H1 (cell line): ENCODE measurements at regions not wholly inside any gene's neighbourhood (a gene's known extent, or its start where the extent isn't known, plus 50 kb on each side); places are given as distances from the start of the nearest gene placed in this dataset.

Experiments
- GABPA ChIP-seq: IDR thresholded peaks from 2 replicates; pipeline ENCODE4 v1.6.1; 2011; ENCODE audit warnings: mild to moderate bottlenecking, low read length, moderate library complexity, borderline replicate concordance; ENCODE audit not compliant: insufficient read depth
- GTF2F1 ChIP-seq: IDR thresholded peaks from 2 replicates; pipeline ENCODE4 v1.6.1; 2012; ENCODE audit warnings: low read depth, low read length, improper control_type of control experiment, borderline replicate concordance
- KDM1A ChIP-seq: fragments of 200-600, 300-600 bp; sonication (generic); IDR thresholded peaks from 2 replicates; pipeline ENCODE4 v1.7.1; 2016; ENCODE audit warnings: mild to moderate bottlenecking, low read length, borderline replicate concordance
- TAF1 ChIP-seq: IDR thresholded peaks from 2 replicates; pipeline ENCODE4 v1.6.1; 2011; ENCODE audit warnings: mild to moderate bottlenecking, low read depth, low read length
- TBP ChIP-seq: IDR thresholded peaks from 2 replicates; pipeline ENCODE4 v1.6.1; 2011; ENCODE audit warnings: low read depth, low read length, improper control_type of control experiment
- YY1 ChIP-seq: IDR thresholded peaks from 2 replicates; pipeline ENCODE4 v1.6.1; 2011; ENCODE audit warnings: low read depth, mild to moderate bottlenecking, low read length
- TF ChIP-seq, protein P1 (sequence below), 3 experiments: IDR thresholded peaks; 1 replicate in 2 of 3; 2 replicates in 1 of 3; pipeline versions ENCODE4 v1.5.1 to v1.6.1; 2011; ENCODE audit warnings: low read length in 3 of 3, mild to moderate bottlenecking in 3 of 3, inconsistent platforms in 2 of 3, low read depth in 1 of 3, moderate library complexity in 1 of 3; ENCODE audit not compliant: insufficient read depth in 1 of 3; ENCODE audit errors: control extremely low read depth in 1 of 3

DNA sequence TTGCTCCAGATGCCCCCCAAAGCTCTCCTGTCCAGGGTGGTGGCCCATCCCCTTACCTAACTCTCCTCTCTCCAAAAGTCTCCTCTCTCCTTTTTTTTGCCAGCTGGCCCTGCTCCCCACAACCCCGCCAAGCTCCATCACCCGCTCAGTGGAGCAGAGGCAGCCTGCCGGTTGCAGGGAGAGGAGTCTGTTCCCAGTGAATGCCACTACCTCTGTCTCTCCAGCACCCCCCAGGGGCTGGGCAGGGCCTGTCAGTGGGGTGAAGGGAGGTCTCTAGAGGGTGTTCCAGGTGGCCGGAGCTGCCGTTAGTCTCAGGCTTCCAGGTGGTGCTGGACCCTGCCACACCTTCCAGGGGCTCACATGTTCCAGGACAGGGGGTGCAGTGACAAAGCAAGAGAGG is 387.0 kb downstream of the CTTN start:
- TF ChIP-seq GABPA (no peak), TAF1 (no peak), TBP (no peak), YY1 (no peak), GTF2F1 (no peak), KDM1A (no peak)
- TF ChIP-seq, protein P1, sequence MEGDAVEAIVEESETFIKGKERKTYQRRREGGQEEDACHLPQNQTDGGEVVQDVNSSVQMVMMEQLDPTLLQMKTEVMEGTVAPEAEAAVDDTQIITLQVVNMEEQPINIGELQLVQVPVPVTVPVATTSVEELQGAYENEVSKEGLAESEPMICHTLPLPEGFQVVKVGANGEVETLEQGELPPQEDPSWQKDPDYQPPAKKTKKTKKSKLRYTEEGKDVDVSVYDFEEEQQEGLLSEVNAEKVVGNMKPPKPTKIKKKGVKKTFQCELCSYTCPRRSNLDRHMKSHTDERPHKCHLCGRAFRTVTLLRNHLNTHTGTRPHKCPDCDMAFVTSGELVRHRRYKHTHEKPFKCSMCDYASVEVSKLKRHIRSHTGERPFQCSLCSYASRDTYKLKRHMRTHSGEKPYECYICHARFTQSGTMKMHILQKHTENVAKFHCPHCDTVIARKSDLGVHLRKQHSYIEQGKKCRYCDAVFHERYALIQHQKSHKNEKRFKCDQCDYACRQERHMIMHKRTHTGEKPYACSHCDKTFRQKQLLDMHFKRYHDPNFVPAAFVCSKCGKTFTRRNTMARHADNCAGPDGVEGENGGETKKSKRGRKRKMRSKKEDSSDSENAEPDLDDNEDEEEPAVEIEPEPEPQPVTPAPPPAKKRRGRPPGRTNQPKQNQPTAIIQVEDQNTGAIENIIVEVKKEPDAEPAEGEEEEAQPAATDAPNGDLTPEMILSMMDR (IDR thresholded peaks at IDR 0.05; ENCODE audit: control extremely low read depth in 1 of 3, insufficient read depth in 1 of 3, low read depth in 1 of 3, low read length in 3 of 3) = no peak
